IMR-90 (cell line): ENCODE measurements at regions not wholly inside any gene's neighbourhood (a gene's known extent, or its start where the extent isn't known, plus 50 kb on each side); places are given as distances from the start of the nearest gene placed in this dataset.

ENCODE experiments used
- ATAC-seq: fragments of 200-7000 bp; cut with Tn5 transposase; 2 replicates; pipeline ENCODE4 v1.9.1; 2020; ENCODE audit warnings: low read depth, mild to moderate bottlenecking, moderate library complexity
- BruUV-seq: library from RNA; stranded (reverse); fragments of 400-500 nt; replicated peaks from 2 replicates; lab custom pipeline; 2021; lab: Mats Ljungman, UMichigan
- CTCF ChIA-PET: fragments of 300-600 bp; formaldehyde crosslinking; extraction: SDS; loops from one replicate; lab custom pipeline; 2021; ENCODE audit warnings: antibody characterized with exemption; lab: Yijun Ruan, JAX
- POLR2A ChIA-PET: fragments of 300-600 bp; sonication (Branson Sonifier 250); formaldehyde crosslinking; loops from one replicate; lab custom pipeline; 2022; ENCODE audit warnings: antibody characterized with exemption; ENCODE audit not compliant: unreplicated experiment; lab: Charles Lee
- DNase-seq: peaks from one replicate; pipeline ENCODE4 v3.0.0; 2013
- H2AFZ ChIP-seq: replicated peaks from 2 replicates; pipeline ENCODE3; 2013; ENCODE audit warnings: low read length, mild to moderate bottlenecking; ENCODE audit not compliant: poor library complexity
- H2AK5ac ChIP-seq: 2 replicates; pipeline ENCODE4 v1.6.1; 2013; ENCODE audit warnings: low read depth, low read length, inconsistent platforms
- H2AK9ac ChIP-seq: replicated peaks from 2 replicates; pipeline ENCODE3; 2013; ENCODE audit warnings: mild to moderate bottlenecking, low read depth, low read length, moderate library complexity; ENCODE audit not compliant: poor library complexity
- H2BK120ac ChIP-seq: 2 replicates; pipeline ENCODE4 v1.6.1; 2013; ENCODE audit warnings: low read depth, low read length, inconsistent platforms
- H2BK15ac ChIP-seq: 3 replicates; pipeline ENCODE4 v1.6.1; 2013; ENCODE audit warnings: low read depth, low read length, inconsistent platforms
- H2BK20ac ChIP-seq: 2 replicates; pipeline ENCODE4 v1.6.1; 2013; ENCODE audit warnings: low read depth, mild to moderate bottlenecking, inconsistent platforms, low read length, moderate library complexity
- H2BK5ac ChIP-seq: 2 replicates; pipeline ENCODE4 v1.6.1; 2013; ENCODE audit warnings: mild to moderate bottlenecking, low read depth, low read length, inconsistent platforms; ENCODE audit not compliant: poor library complexity, severe bottlenecking
- H3K14ac ChIP-seq: replicated peaks from 2 replicates; pipeline ENCODE4 v1.6.1; 2013; ENCODE audit warnings: low read depth, low read length, inconsistent platforms
- H3K18ac ChIP-seq: 2 replicates; pipeline ENCODE4 v1.6.1; 2013; ENCODE audit warnings: low read depth, low read length, control low read depth
- H3K23ac ChIP-seq: 2 replicates; pipeline ENCODE4 v1.6.1; 2013; ENCODE audit warnings: low read depth, low read length, inconsistent platforms
- H3K27ac ChIP-seq: 2 replicates; pipeline ENCODE4 v1.5.1; 2013; ENCODE audit warnings: mild to moderate bottlenecking, control low read depth, low read length; ENCODE audit not compliant: insufficient read depth
- H3K27me3 ChIP-seq: 2 replicates; pipeline ENCODE4 v1.6.1; 2013; ENCODE audit warnings: low read length; ENCODE audit not compliant: control insufficient read depth, insufficient read depth
- H3K36me3 ChIP-seq: 2 replicates; pipeline ENCODE4 v1.6.1; 2013; ENCODE audit warnings: low read length, mixed read lengths; ENCODE audit not compliant: control insufficient read depth, insufficient read depth
- H3K4ac ChIP-seq: 2 replicates; pipeline ENCODE4 v1.6.1; 2013; ENCODE audit warnings: low read depth, low read length, inconsistent platforms
- H3K4me1 ChIP-seq: 2 replicates; pipeline ENCODE4 v1.6.1; 2013; ENCODE audit warnings: low read length, mixed read lengths; ENCODE audit not compliant: control insufficient read depth, insufficient read depth
- H3K4me2 ChIP-seq: 2 replicates; pipeline ENCODE4 v1.6.1; 2013; ENCODE audit warnings: low read depth, mild to moderate bottlenecking, control low read depth, low read length, moderate library complexity
- H3K4me3 ChIP-seq: 2 replicates; pipeline ENCODE4 v1.5.1; 2013; ENCODE audit warnings: low read depth, mild to moderate bottlenecking, control low read depth, low read length, moderate library complexity; ENCODE audit not compliant: insufficient read depth
- H3K56ac ChIP-seq: 2 replicates; pipeline ENCODE4 v1.6.1; 2013; ENCODE audit warnings: low read length, inconsistent platforms; ENCODE audit not compliant: insufficient read depth; ENCODE audit errors: extremely low read depth
- H3K79me1 ChIP-seq, 2 experiments: 2 replicates each; pipeline ENCODE4 v1.6.1; 2013; ENCODE audit warnings: low read length in 2 of 2, inconsistent platforms in 1 of 2, low read depth in 1 of 2
- H3K9ac ChIP-seq: 2 replicates; pipeline ENCODE4 v1.6.1; 2013; ENCODE audit warnings: low read depth, low read length, control low read depth
- H3K9me1 ChIP-seq: 2 replicates; pipeline ENCODE4 v1.6.1; 2013; ENCODE audit warnings: low read length, inconsistent platforms; ENCODE audit not compliant: insufficient read depth
- H3K9me3 ChIP-seq: 2 replicates; pipeline ENCODE4 v1.6.1; 2013; ENCODE audit warnings: low read length; ENCODE audit not compliant: control insufficient read depth, insufficient read depth
- H4K20me1 ChIP-seq: 2 replicates; pipeline ENCODE4 v1.6.1; 2013; ENCODE audit warnings: low read length, inconsistent platforms; ENCODE audit not compliant: insufficient read depth
- H4K5ac ChIP-seq: 2 replicates; pipeline ENCODE4 v1.6.1; 2013; ENCODE audit warnings: mild to moderate bottlenecking, low read depth, low read length, control low read depth
- H4K8ac ChIP-seq, 2 experiments: 2 replicates each; pipeline ENCODE4 v1.6.1; 2013; ENCODE audit warnings: low read depth in 2 of 2, low read length in 2 of 2, control low read depth in 1 of 2, inconsistent platforms in 1 of 2
- H4K91ac ChIP-seq: 2 replicates; pipeline ENCODE4 v1.6.1; 2013; ENCODE audit warnings: low read depth, low read length, inconsistent platforms; ENCODE audit not compliant: insufficient read depth
- MAZ ChIP-seq: IDR thresholded peaks from 2 replicates; pipeline ENCODE4 v1.6.1; 2012; ENCODE audit warnings: low read depth, mild to moderate bottlenecking, low read length, improper control_type of control experiment, moderate library complexity, borderline replicate concordance
- WGBS, 2 experiments: methylation state at CpG; one replicate each; pipeline versions ENCODE4 v1.1.5 to v1.1.7; 2013; ENCODE audit warnings: missing lambda C conversion rate in 2 of 2; ENCODE audit not compliant: insufficient read length in 1 of 2; ENCODE audit errors: extremely low coverage in 2 of 2; 5-methylcytosine and 5-hydroxymethylcytosine counted together
- dilution Hi-C: fragments of 300-500 bp; cut with HindIII; formaldehyde crosslinking; loops from one replicate; pipeline ENCODE4 v1.14.3; 2018; ENCODE audit warnings: low sequenced_read_pairs; ENCODE audit not compliant: unreplicated experiment
- in situ Hi-C: fragments of 300-500 bp; cut with MboI; formaldehyde crosslinking; loops from 3 replicates; pipeline ENCODE4 v1.14.3; 2019; ENCODE audit warnings: low sequenced_read_pairs, inconsistent platforms, mixed read lengths
- intact Hi-C: fragments of 100-400 bp; cut with micrococcal nuclease; formaldehyde crosslinking; loops from 2 replicates; pipeline ENCODE4 v1.10.0; 2022

DNA sequence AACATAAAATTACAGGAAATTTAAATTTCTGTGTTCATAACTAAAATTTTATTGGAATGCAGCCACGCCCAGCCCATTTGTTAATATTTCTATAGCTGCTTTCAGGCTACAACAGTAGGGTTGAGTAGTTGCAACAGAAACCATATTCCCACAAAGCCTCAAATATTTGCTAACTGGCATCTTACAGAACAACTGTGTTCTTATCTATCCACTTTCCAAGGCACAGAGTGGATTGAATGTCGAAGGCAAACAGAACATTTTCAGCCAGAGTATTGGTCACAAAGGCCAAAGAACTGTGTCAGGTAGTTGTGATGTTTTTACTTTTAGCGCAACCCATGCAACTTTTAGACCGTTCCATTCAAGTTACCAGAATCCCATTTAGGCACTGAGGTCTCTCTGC lies 51.1 kb upstream of the OPN4 start:
- no CpG with 5 or more reads among the region's 4 CpGs for WGBS, 2 experiments
- Histone ChIP-seq H2AK5ac (no peak overlapping the region), H3K56ac (no peak overlapping the region), H3K18ac (no peak overlapping the region), H3K9me3 (no peaks in the 10 kb centered on the region), H3K9me1 (no peaks in the 10 kb centered on the region), H2AFZ (no peak overlapping the region), H4K5ac (no peak overlapping the region), H2BK120ac (no peak overlapping the region), H3K27ac (no peak overlapping the region), H3K36me3 (no peaks in the 10 kb centered on the region), H4K8ac (no peak overlapping the region), H3K27me3 (peaks cover 6% of the 10 kb centered on the region), H3K4ac (no peak overlapping the region), H3K4me3 (no peak overlapping the region), H3K79me1 (no peaks in the 10 kb centered on the region), H3K4me1 (no peaks in the 10 kb centered on the region; the same call in 1 of the 2 replicates), H2BK20ac (no peak overlapping the region), H4K20me1 (no peaks in the 10 kb centered on the region), H3K14ac (no peak overlapping the region), H2BK15ac (no peak overlapping the region), H2BK5ac (no peak overlapping the region), H3K23ac (no peak overlapping the region), H2AK9ac (no peak overlapping the region), H4K91ac (no peak overlapping the region), H3K9ac (no peak overlapping the region), H3K4me2 (no peak overlapping the region)
- no peak for ATAC-seq
- in situ Hi-C loops (no loop called here), intact Hi-C loops (no loop called here), dilution Hi-C loops (no loop called here)
- POLR2A ChIA-PET, result no interaction called here
- DNase-seq, result no peak
- no TSS peak for BruUV-seq
- no peak for TF ChIP-seq MAZ
- CTCF ChIA-PET, result no interaction called here
